HG03095 (cell line): ENCODE measurements at regions not wholly inside any gene's neighbourhood (a gene's known extent, or its start where the extent isn't known, plus 50 kb on each side); places are given as distances from the start of the nearest gene placed in this dataset.
"Not testable (repeated sequence)": the region's sequence is repeated elsewhere in the genome, so short reads cannot be mapped to it uniquely, and the experiment has no call there.

Experiments
- ATAC-seq: cut with Tn5 transposase; IDR thresholded peaks from one replicate; pipeline ENCODE4 v1.9.1; 2021; ENCODE audit warnings: moderate library complexity; ENCODE audit not compliant: unreplicated experiment

- no peak for ATAC-seq
Measured at GRCh38 chr16:58960484-58960883, 226.4 kb upstream of the GOT2 start.

- ATAC-seq = no peak
Measured at GRCh38 chr16:58960034-58960433, 225.9 kb upstream of the GOT2 start.

GRCh38 chr16:58958749-58959148 is 224.6 kb upstream of the GOT2 start:
- ATAC-seq = no peak

- ATAC-seq = no peak
Measured at GRCh38 chr16:58948244-58948643, 214.1 kb upstream of the GOT2 start.

GRCh38 chr16:58940609-58941008 is 206.5 kb upstream of the GOT2 start:
- no peak for ATAC-seq

GRCh38 chr16:58938811-58939210 is 204.7 kb upstream of the GOT2 start:
- ATAC-seq = no peak

GRCh38 chr16:58937661-58938060 is 203.5 kb upstream of the GOT2 start:
- no peak for ATAC-seq

GRCh38 chr16:58933186-58933585 is 199.1 kb upstream of the GOT2 start:
- ATAC-seq = no peak

- ATAC-seq = no peak
Measured at GRCh38 chr16:58931436-58931835, 197.3 kb upstream of the GOT2 start.

GRCh38 chr16:58923094-58923493 is 189.0 kb upstream of the GOT2 start:
- no peak for ATAC-seq

- no peak for ATAC-seq
Measured at GRCh38 chr16:58913456-58913855, 179.3 kb upstream of the GOT2 start.

GRCh38 chr16:58912571-58912970 is 178.5 kb upstream of the GOT2 start:
- no peak for ATAC-seq

- ATAC-seq = no peak
Measured at GRCh38 chr16:58906981-58907715, 173.0 kb upstream of the GOT2 start.

GRCh38 chr16:58904291-58904690 is 170.2 kb upstream of the GOT2 start:
- no peak for ATAC-seq

GRCh38 chr16:58889516-58889915 is 155.4 kb upstream of the GOT2 start:
- ATAC-seq = no peak

- ATAC-seq = no peak
Measured at GRCh38 chr16:58885528-58886170, 151.5 kb upstream of the GOT2 start.

- ATAC-seq = no peak
Measured at GRCh38 chr16:58884141-58884540, 150.0 kb upstream of the GOT2 start.

- ATAC-seq = no peak
Measured at GRCh38 chr16:58883131-58883530, 149.0 kb upstream of the GOT2 start.

- ATAC-seq = peak; percentile 84
Measured at GRCh38 chr16:58882292-58882691, 148.2 kb upstream of the GOT2 start.

GRCh38 chr16:58878641-58879040 is 144.5 kb upstream of the GOT2 start:
- ATAC-seq = not testable (repeated sequence)

- ATAC-seq = no peak
Measured at GRCh38 chr16:58866935-58867334, 132.8 kb upstream of the GOT2 start.

- no peak for ATAC-seq
Measured at GRCh38 chr16:58863761-58864160, 129.6 kb upstream of the GOT2 start.

GRCh38 chr16:58863042-58863441 is 128.9 kb upstream of the GOT2 start:
- ATAC-seq = no peak
